Stimulated activated effector memory CD8-positive, alpha-beta T cell treated with anti-CD3 and anti-CD28 coated beads, Interleukin-12 subunit alpha, Interleukin-12 subunit beta, amount 100 ng/mL, for 72 hours (primary cell): ENCODE measurements at regions not wholly inside any gene's neighbourhood (a gene's known extent, or its start where the extent isn't known, plus 50 kb on each side); places are given as distances from the start of the nearest gene placed in this dataset.

ENCODE experiments used
- ATAC-seq: fragments of 150-1000 bp; cut with Tn5 transposase; 2 replicates; pipeline ENCODE4 v1.10.0; 2021
- DNase-seq, 2 donors: peaks; one replicate each; pipeline ENCODE4 v3.0.0; 2021 to 2022; ENCODE audit warnings: low spot score in 2 of 2
- H3K27ac Mint-ChIP-seq: one replicate; pipeline ENCODE4 v1.8.0; 2022; ENCODE audit warnings: mild to moderate bottlenecking, mixed read lengths
- H3K36me3 Mint-ChIP-seq: one replicate; pipeline ENCODE4 v1.8.0; 2022; ENCODE audit warnings: mild to moderate bottlenecking, mixed read lengths
- H3K4me1 Mint-ChIP-seq: one replicate; pipeline ENCODE4 v1.8.0; 2022; ENCODE audit warnings: mixed read lengths
- H3K4me3 Mint-ChIP-seq: one replicate; pipeline ENCODE4 v1.8.0; 2022; ENCODE audit warnings: mild to moderate bottlenecking, mixed read lengths
- H3K9me3 Mint-ChIP-seq: one replicate; pipeline ENCODE4 v1.8.0; 2022; ENCODE audit warnings: mixed read lengths

GRCh38 chr13:44301639-44302015, 72.0 kb upstream of the SERP2 start:
- H3K9me3 Mint-ChIP-seq: peaks cover 4% of the 10 kb centered on the region
- H3K4me1 Mint-ChIP-seq: peaks cover 34% of the 10 kb centered on the region
- H3K36me3 Mint-ChIP-seq: no peaks in the 10 kb centered on the region
- peak overlapping the region; percentile 7 for H3K27ac Mint-ChIP-seq
- peak overlapping the region; percentile 8 for H3K4me3 Mint-ChIP-seq
- no peak for ATAC-seq
- no peak for DNase-seq

- H3K4me1 Mint-ChIP-seq: peaks cover 39% of the 10 kb centered on the region
Observed at GRCh38 chr13:44302233-44302632, 71.4 kb upstream of the SERP2 start.

GRCh38 chr13:44302940-44303575, 70.6 kb upstream of the SERP2 start:
- Mint-ChIP-seq H3K36me3 (no peaks in the 10 kb centered on the region), H3K4me1 (peaks cover 39% of the 10 kb centered on the region), H3K9me3 (peaks cover 4% of the 10 kb centered on the region), H3K27ac (no peak overlapping the region), H3K4me3 (no peak overlapping the region)
- DNase-seq (no peak), ATAC-seq (peak; percentile 48)

More at GRCh38 chr13:44302233-44302632, 71.4 kb upstream of the SERP2 start:
- Mint-ChIP-seq H3K27ac (no peak overlapping the region), H3K9me3 (peaks cover 4% of the 10 kb centered on the region), H3K36me3 (no peaks in the 10 kb centered on the region), H3K4me3 (no peak overlapping the region)
- DNase-seq (no peak), ATAC-seq (no peak)

GRCh38 chr13:44303681-44304432, 69.8 kb upstream of the SERP2 start:
- Mint-ChIP-seq H3K36me3 (no peaks in the 10 kb centered on the region), H3K27ac (no peak overlapping the region), H3K4me1 (peaks cover 39% of the 10 kb centered on the region), H3K4me3 (no peak overlapping the region), H3K9me3 (peaks cover 4% of the 10 kb centered on the region)
- DNase-seq (no peak), ATAC-seq (no peak)

GRCh38 chr13:44304433-44304725, 69.2 kb upstream of the SERP2 start:
- Mint-ChIP-seq H3K9me3 (peaks cover 4% of the 10 kb centered on the region), H3K36me3 (no peaks in the 10 kb centered on the region), H3K27ac (no peak overlapping the region), H3K4me3 (no peak overlapping the region), H3K4me1 (peaks cover 39% of the 10 kb centered on the region)
- DNase-seq (no peak), ATAC-seq (no peak)

GRCh38 chr13:44305286-44305685, 68.3 kb upstream of the SERP2 start:
- no peak for DNase-seq
- ATAC-seq: no peak
- H3K4me3 Mint-ChIP-seq: no peak overlapping the region
- H3K36me3 Mint-ChIP-seq: no peaks in the 10 kb centered on the region
- H3K9me3 Mint-ChIP-seq: peaks cover 4% of the 10 kb centered on the region
- H3K4me1 Mint-ChIP-seq: peaks cover 37% of the 10 kb centered on the region
- no peak overlapping the region for H3K27ac Mint-ChIP-seq

GRCh38 chr13:44305917-44306370, 67.7 kb upstream of the SERP2 start:
- H3K4me1 Mint-ChIP-seq: peaks cover 30% of the 10 kb centered on the region
- H3K4me3 Mint-ChIP-seq: no peak overlapping the region
- DNase-seq: no peak
- no peaks in the 10 kb centered on the region for H3K36me3 Mint-ChIP-seq
- no peak for ATAC-seq
- H3K27ac Mint-ChIP-seq: no peak overlapping the region
- peaks cover 4% of the 10 kb centered on the region for H3K9me3 Mint-ChIP-seq

GRCh38 chr13:44306371-44307192, 67.0 kb upstream of the SERP2 start:
- Mint-ChIP-seq H3K9me3 (peaks cover under 1% of the 10 kb centered on the region), H3K4me3 (no peak overlapping the region), H3K36me3 (no peaks in the 10 kb centered on the region), H3K27ac (no peak overlapping the region), H3K4me1 (peaks cover 24% of the 10 kb centered on the region)
- ATAC-seq: no peak
- DNase-seq: no peak

GRCh38 chr13:44307255-44307654, 66.4 kb upstream of the SERP2 start:
- DNase-seq (no peak), ATAC-seq (no peak)
- Mint-ChIP-seq H3K4me3 (no peak overlapping the region), H3K9me3 (no peaks in the 10 kb centered on the region), H3K36me3 (no peaks in the 10 kb centered on the region), H3K4me1 (peaks cover 22% of the 10 kb centered on the region), H3K27ac (no peak overlapping the region)

GRCh38 chr13:44307844-44308243, 65.8 kb upstream of the SERP2 start:
- no peak for ATAC-seq

GRCh38 chr13:44308352-44308751, 65.3 kb upstream of the SERP2 start:
- no peak for DNase-seq
- H3K27ac Mint-ChIP-seq: no peak overlapping the region

More at GRCh38 chr13:44307844-44308243, 65.8 kb upstream of the SERP2 start:
- Mint-ChIP-seq H3K4me3 (no peak overlapping the region), H3K36me3 (peaks cover 5% of the 10 kb centered on the region), H3K9me3 (no peaks in the 10 kb centered on the region), H3K4me1 (peaks cover 28% of the 10 kb centered on the region), H3K27ac (no peak overlapping the region)
- no peak for DNase-seq

GRCh38 chr13:44309794-44310757, 63.5 kb upstream of the SERP2 start:
- Mint-ChIP-seq H3K36me3 (peaks cover 6% of the 10 kb centered on the region), H3K4me1 (peaks cover 31% of the 10 kb centered on the region), H3K9me3 (no peaks in the 10 kb centered on the region), H3K27ac (no peak overlapping the region), H3K4me3 (no peak overlapping the region)
- DNase-seq (no peak), ATAC-seq (no peak)

More at GRCh38 chr13:44308352-44308751, 65.3 kb upstream of the SERP2 start:
- Mint-ChIP-seq H3K9me3 (no peaks in the 10 kb centered on the region), H3K36me3 (peaks cover 6% of the 10 kb centered on the region), H3K4me3 (no peak overlapping the region), H3K4me1 (peaks cover 33% of the 10 kb centered on the region)
- ATAC-seq: no peak

- Mint-ChIP-seq H3K4me3 (no peak overlapping the region), H3K27ac (no peak overlapping the region), H3K4me1 (peaks cover 25% of the 10 kb centered on the region), H3K9me3 (no peaks in the 10 kb centered on the region), H3K36me3 (peaks cover 6% of the 10 kb centered on the region)
- DNase-seq: no peak
- ATAC-seq: no peak
Observed at GRCh38 chr13:44311011-44311780, 62.4 kb upstream of the SERP2 start.

- no peak overlapping the region for H3K4me3 Mint-ChIP-seq
- H3K36me3 Mint-ChIP-seq: peaks cover 6% of the 10 kb centered on the region
- DNase-seq (no peak), ATAC-seq (no peak)
- no peaks in the 10 kb centered on the region for H3K9me3 Mint-ChIP-seq
- H3K4me1 Mint-ChIP-seq: peaks cover 20% of the 10 kb centered on the region
- H3K27ac Mint-ChIP-seq: peak overlapping the region; percentile 76
Observed at GRCh38 chr13:44312131-44312530, 61.5 kb upstream of the SERP2 start.
